Neural cell (in vitro differentiated cells): ENCODE measurements at regions not wholly inside any gene's neighbourhood (a gene's known extent, or its start where the extent isn't known, plus 50 kb on each side); places are given as distances from the start of the nearest gene placed in this dataset.

Experiments used
- CTCF ChIP-seq: fragments of 450-650 bp; IDR thresholded peaks from 2 replicates; pipeline ENCODE4 v1.5.1; 2014; ENCODE audit warnings: antibody characterized with exemption, mild to moderate bottlenecking, moderate library complexity; ENCODE audit not compliant: poor library complexity, severe bottlenecking
- EP300 ChIP-seq: fragments of 450-650 bp; conservative IDR thresholded peaks from 2 replicates; pipeline ENCODE4 v1.6.1; 2014; ENCODE audit warnings: antibody characterized with exemption, mild to moderate bottlenecking, moderate library complexity; ENCODE audit not compliant: poor library complexity, severe bottlenecking
- EZH2 ChIP-seq: fragments of 200-600, 300-800 bp; shearing (Covaris generic), sonication (generic); IDR thresholded peaks from 2 replicates; pipeline ENCODE4 v1.6.1; 2014; ENCODE audit warnings: antibody characterized with exemption, low read length, borderline replicate concordance, mild to moderate bottlenecking; ENCODE audit not compliant: insufficient read depth, poor library complexity, severe bottlenecking
- MXI1 ChIP-seq: fragments of 450-650 bp; conservative IDR thresholded peaks from 2 replicates; pipeline ENCODE4 v1.6.1; 2014; ENCODE audit warnings: antibody characterized with exemption, mild to moderate bottlenecking; ENCODE audit not compliant: poor library complexity, severe bottlenecking
- POLR2AphosphoS5 ChIP-seq: IDR thresholded peaks from 2 replicates; pipeline ENCODE4 v1.6.1; 2012
- REST ChIP-seq: IDR thresholded peaks from 2 replicates; pipeline ENCODE4 v1.6.1; 2012; ENCODE audit warnings: borderline replicate concordance

GRCh38 chr15:93485438-93486327, 396.7 kb upstream of the RGMA start:
- TF ChIP-seq CTCF (no peak), MXI1 (no peak), REST (no peak), EZH2 (no peak), EP300 (no peak), POLR2AphosphoS5 (no peak)
